OCI-LY1 (cell line): ENCODE measurements at regions not wholly inside any gene's neighbourhood (a gene's known extent, or its start where the extent isn't known, plus 50 kb on each side); places are given as distances from the start of the nearest gene placed in this dataset.

ENCODE experiments used
- CTCF ChIP-seq: fragments of 200-600 bp; sonication (generic), shearing (Covaris generic); IDR thresholded peaks from 2 replicates; pipeline ENCODE4 v1.5.1; 2017; ENCODE audit warnings: mild to moderate bottlenecking, antibody characterized with exemption, low read length, moderate library complexity, mixed read lengths
- EZH2 ChIP-seq: fragments of 200-600 bp; sonication (generic), shearing (Covaris generic); IDR thresholded peaks from 2 replicates; pipeline ENCODE4 v1.8.0; 2017; ENCODE audit warnings: borderline replicate concordance, mixed run types, mild to moderate bottlenecking, antibody characterized with exemption, low read length, moderate library complexity, mixed read lengths

- TF ChIP-seq CTCF (no peak), EZH2 (no peak)
These were observed 132.7 kb upstream of the RGMA start for GRCh38 chr15:93221759-93222158.
